ENCODE measurements at regions not wholly inside any gene's neighbourhood (a gene's known extent, or its start where the extent isn't known, plus 50 kb on each side); places are given as distances from the start of the nearest gene placed in this dataset.

- no peak for TF ChIP-seq CTCF (IDR thresholded peaks at IDR 0.05; ENCODE audit: insufficient read depth, missing control alignments)
- FAIRE-seq (peak; percentile 87), DNase-seq (ENCODE audit: insufficient read length, low spot score) (no peak)
These were observed 1466.4 kb downstream of the PLA2G4A start for GRCh38 chr1:188295157-188295556.

- TF ChIP-seq CTCF (IDR thresholded peaks at IDR 0.05; ENCODE audit: insufficient read depth, missing control alignments) = no peak
- FAIRE-seq (no peak), DNase-seq (ENCODE audit: insufficient read length, low spot score) (no peak)
These were observed 1474.0 kb downstream of the PLA2G4A start for GRCh38 chr1:188302746-188303145.

GRCh38 chr1:188314557-188315137, 1485.9 kb downstream of the PLA2G4A start:
- TF ChIP-seq CTCF (IDR thresholded peaks at IDR 0.05; ENCODE audit: insufficient read depth, missing control alignments) = no peak
- DNase-seq (ENCODE audit: insufficient read length, low spot score) = peak; percentile 16
- FAIRE-seq = peak; percentile 92

GRCh38 chr1:188317894-188318293, 1489.1 kb downstream of the PLA2G4A start:
- no peak for TF ChIP-seq CTCF (IDR thresholded peaks at IDR 0.05; ENCODE audit: insufficient read depth, missing control alignments)
- DNase-seq (ENCODE audit: insufficient read length, low spot score) = no peak
- FAIRE-seq = no peak

GRCh38 chr1:188325211-188325610, 1496.5 kb downstream of the PLA2G4A start:
- FAIRE-seq = peak; percentile 41
- TF ChIP-seq CTCF (IDR thresholded peaks at IDR 0.05; ENCODE audit: insufficient read depth, missing control alignments) = no peak
- no peak for DNase-seq (ENCODE audit: insufficient read length, low spot score)

GRCh38 chr1:188343914-188344313, 1515.2 kb downstream of the PLA2G4A start:
- FAIRE-seq = peak; percentile 95
- DNase-seq (ENCODE audit: insufficient read length, low spot score) = no peak
- no peak for TF ChIP-seq CTCF (IDR thresholded peaks at IDR 0.05; ENCODE audit: insufficient read depth, missing control alignments)

GRCh38 chr1:188350104-188350503, 1521.4 kb downstream of the PLA2G4A start:
- FAIRE-seq (no peak), DNase-seq (ENCODE audit: insufficient read length, low spot score) (no peak)
- TF ChIP-seq CTCF (IDR thresholded peaks at IDR 0.05; ENCODE audit: insufficient read depth, missing control alignments) = no peak

Measured in D721Med (cell line).